ENCODE measurements at regions not wholly inside any gene's neighbourhood (a gene's known extent, or its start where the extent isn't known, plus 50 kb on each side); places are given as distances from the start of the nearest gene placed in this dataset.
A peak's percentile ranks its signal among the peaks of the same experiment; 100 is the strongest.

- TF ChIP-seq NCOA2 (IDR thresholded peaks at IDR 0.05; ENCODE audit: partially characterized antibody in 2 of 2) (no peak), CREM (IDR thresholded peaks at IDR 0.05; ENCODE audit: low read depth) (peak; percentile 41), ASH1L (IDR thresholded peaks at IDR 0.05; ENCODE audit: borderline replicate concordance, low read depth, partially characterized antibody) (no peak), LEF1 (IDR thresholded peaks at IDR 0.05) (no peak), ATF2 (CRISPR knock-in tag; IDR thresholded peaks at IDR 0.05) (no peak), POLR2AphosphoS2 (IDR thresholded peaks at IDR 0.05; ENCODE audit: low read length) (no peak)
- TF ChIP-seq, protein P1, sequence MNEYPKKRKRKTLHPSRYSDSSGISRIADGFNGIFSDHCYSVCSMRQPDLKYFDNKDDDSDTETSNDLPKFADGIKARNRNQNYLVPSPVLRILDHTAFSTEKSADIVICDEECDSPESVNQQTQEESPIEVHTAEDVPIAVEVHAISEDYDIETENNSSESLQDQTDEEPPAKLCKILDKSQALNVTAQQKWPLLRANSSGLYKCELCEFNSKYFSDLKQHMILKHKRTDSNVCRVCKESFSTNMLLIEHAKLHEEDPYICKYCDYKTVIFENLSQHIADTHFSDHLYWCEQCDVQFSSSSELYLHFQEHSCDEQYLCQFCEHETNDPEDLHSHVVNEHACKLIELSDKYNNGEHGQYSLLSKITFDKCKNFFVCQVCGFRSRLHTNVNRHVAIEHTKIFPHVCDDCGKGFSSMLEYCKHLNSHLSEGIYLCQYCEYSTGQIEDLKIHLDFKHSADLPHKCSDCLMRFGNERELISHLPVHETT (CRISPR knock-in tag; conservative IDR thresholded peaks at IDR 0.05 in 1 of 2, IDR thresholded peaks at IDR 0.05 in 1 of 2) = no peak
Measured at GRCh38 chr3:9302425-9303181, 53.2 kb upstream of the SRGAP3 start.
